Activated T-cell treated with anti-CD3 and anti-CD28 coated beads for 24 hours (primary cell): ENCODE measurements at regions not wholly inside any gene's neighbourhood (a gene's known extent, or its start where the extent isn't known, plus 50 kb on each side); places are given as distances from the start of the nearest gene placed in this dataset.
A peak's percentile ranks its signal among the peaks of the same experiment; 100 is the strongest.
"Not testable (repeated sequence)": the region's sequence is repeated elsewhere in the genome, so short reads cannot be mapped to it uniquely, and the experiment has no call there.

ENCODE experiments used
- DNase-seq: peaks from one replicate; pipeline ENCODE4 v3.0.0-alpha.2; 2020; ENCODE audit warnings: low read depth

- no peak for DNase-seq
Observed at GRCh38 chr14:101616202-101616601, 54.9 kb downstream of the DIO3 start.

GRCh38 chr14:101619484-101619883, 58.2 kb downstream of the DIO3 start:
- no peak for DNase-seq

- no peak for DNase-seq
Observed at GRCh38 chr14:101620031-101620788, 58.9 kb downstream of the DIO3 start.

- no peak for DNase-seq
Observed at GRCh38 chr14:101620821-101621785, 59.8 kb downstream of the DIO3 start.

GRCh38 chr14:101622251-101623076, 61.2 kb downstream of the DIO3 start:
- DNase-seq: no peak

GRCh38 chr14:101623077-101623372, 61.7 kb downstream of the DIO3 start:
- DNase-seq: no peak

- DNase-seq: no peak
Observed at GRCh38 chr14:101623685-101624444, 62.6 kb downstream of the DIO3 start.

GRCh38 chr14:101624536-101624935, 63.2 kb downstream of the DIO3 start:
- no peak for DNase-seq

- DNase-seq: no peak
Observed at GRCh38 chr14:101625336-101626097, 64.2 kb downstream of the DIO3 start.

- no peak for DNase-seq
Observed at GRCh38 chr14:101626331-101626730, 65.0 kb downstream of the DIO3 start.

- DNase-seq: no peak
Observed at GRCh38 chr14:101627915-101628262, 66.6 kb downstream of the DIO3 start.

- peak; percentile 69 for DNase-seq
Observed at GRCh38 chr14:101628471-101628966, 67.2 kb downstream of the DIO3 start.

GRCh38 chr14:101628975-101629374, 67.7 kb downstream of the DIO3 start:
- DNase-seq: no peak

- no peak for DNase-seq
Observed at GRCh38 chr14:101630056-101630965, 69.0 kb downstream of the DIO3 start.

- DNase-seq: no peak
Observed at GRCh38 chr14:101631199-101631598, 69.9 kb downstream of the DIO3 start.

GRCh38 chr14:101631970-101632369, 70.7 kb downstream of the DIO3 start:
- not testable (repeated sequence) for DNase-seq

GRCh38 chr14:101632520-101632919, 71.2 kb downstream of the DIO3 start:
- DNase-seq: no peak

- DNase-seq: no peak
Observed at GRCh38 chr14:101633276-101633675, 72.0 kb downstream of the DIO3 start.

GRCh38 chr14:101634202-101634849, 73.0 kb downstream of the DIO3 start:
- no peak for DNase-seq
